NOMO-1 treated with DMSO at 0.1 percent for 48 hours (cell line): ENCODE measurements at regions not wholly inside any gene's neighbourhood (a gene's known extent, or its start where the extent isn't known, plus 50 kb on each side); places are given as distances from the start of the nearest gene placed in this dataset.
A peak's percentile ranks its signal among the peaks of the same experiment; 100 is the strongest.

ENCODE experiments used
- DNase-seq: peaks from one replicate; lab custom pipeline; 2025; ENCODE audit not compliant: unreplicated experiment; lab: John Stamatoyannopoulos, UW

DNA sequence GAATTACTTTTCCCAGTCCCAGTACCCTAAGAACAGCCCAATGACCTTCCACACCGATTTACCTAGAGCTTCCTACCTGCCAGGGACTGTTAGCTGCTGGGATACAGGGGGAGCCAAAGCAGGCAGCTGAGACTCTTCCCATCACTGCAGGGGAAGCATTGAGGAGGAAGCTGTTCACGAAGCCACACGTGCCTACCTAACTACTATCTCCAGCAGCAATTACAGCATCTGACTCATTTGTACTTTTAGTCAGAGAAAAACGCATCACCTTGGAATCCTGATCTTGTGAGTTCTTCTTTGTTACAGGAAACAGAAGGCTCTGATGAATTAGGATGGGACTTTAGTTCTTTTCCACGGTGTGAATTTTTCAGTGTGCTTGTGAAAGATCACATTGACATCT, 113.7 kb upstream of the DHX40 start:
- DNase-seq, result no peak

DNA sequence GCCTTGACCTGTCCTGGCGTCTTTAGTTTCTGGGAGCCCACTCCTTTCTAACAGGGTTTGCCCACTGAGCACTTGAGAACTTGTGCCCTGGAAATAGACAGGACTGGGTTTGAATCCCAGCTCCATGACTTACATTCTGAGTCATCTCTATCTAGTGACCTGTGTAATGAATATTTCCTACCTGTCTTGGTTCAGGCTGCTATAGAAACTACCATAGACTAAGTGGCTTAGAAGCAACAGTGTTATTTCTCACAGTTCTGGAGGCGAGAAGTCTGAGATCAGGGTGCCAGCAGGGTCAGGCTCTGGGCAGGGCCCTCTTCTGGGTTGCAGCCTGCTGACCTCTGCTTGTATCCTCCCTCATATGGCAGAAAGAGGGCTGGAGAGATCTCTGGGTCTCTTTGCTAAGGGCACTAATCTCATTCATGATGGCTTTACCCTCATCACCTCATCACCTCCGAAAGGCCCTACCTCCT, 110.7 kb upstream of the DHX40 start:
- DNase-seq, result no peak

DNA sequence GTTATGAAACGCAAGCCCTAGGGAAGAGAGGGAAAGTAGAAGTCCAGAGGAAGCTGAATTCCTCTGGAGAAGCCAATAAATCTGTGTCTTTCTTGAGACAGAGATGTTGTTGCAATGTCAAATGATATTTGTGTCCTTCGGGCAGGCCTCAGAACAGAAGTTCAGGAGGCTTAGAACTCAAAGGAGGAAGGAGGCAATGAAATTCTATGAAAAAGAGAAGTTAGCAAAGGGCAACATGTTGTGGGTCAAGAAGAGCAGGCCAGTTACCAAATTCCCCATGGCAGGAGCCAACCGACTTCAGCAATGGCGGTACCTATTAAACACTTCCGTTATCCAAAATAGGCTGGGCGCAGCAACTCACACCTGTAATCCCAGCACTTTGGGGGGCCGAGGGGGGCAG, 109.0 kb upstream of the DHX40 start:
- DNase-seq, result peak; percentile 84

DNA sequence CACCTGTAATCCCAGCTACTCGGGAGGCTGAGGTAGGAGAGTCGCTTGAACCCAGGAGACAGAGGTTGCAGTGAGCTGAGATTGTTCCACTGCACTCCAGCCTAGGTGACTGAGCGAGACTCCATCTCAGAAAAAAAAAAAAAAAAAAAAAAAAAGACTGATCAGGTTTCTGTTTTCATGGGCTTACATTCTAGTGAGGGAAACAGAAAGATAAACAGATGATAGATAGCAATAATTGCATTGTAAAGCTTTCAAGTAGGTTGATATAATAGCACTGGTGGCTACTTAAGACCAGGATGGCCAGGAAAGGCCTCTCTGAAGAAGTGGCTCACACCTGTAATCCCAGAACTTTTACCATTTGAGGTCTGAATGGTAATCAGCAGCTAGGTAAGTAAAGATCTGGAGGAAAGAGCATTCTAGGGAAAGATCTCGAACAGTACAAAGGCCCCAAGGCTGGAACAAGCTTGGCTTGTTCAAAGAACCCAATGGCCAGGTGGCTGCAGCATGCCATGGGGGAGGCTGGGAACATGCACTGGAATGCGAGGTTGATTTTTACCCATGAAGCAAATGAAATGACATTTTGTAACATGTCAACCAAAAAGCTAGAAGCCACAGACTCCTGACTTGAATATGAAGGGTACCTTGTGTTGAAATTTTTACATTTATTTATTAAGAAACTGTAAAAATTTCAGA, 108.3 kb upstream of the DHX40 start:
- no peak for DNase-seq

- DNase-seq, result no peak
Observed at GRCh38 chr17:59462385-59462784, 103.0 kb upstream of the DHX40 start.

GRCh38 chr17:59464246-59464645, 101.2 kb upstream of the DHX40 start:
- DNase-seq, result no peak

DNA sequence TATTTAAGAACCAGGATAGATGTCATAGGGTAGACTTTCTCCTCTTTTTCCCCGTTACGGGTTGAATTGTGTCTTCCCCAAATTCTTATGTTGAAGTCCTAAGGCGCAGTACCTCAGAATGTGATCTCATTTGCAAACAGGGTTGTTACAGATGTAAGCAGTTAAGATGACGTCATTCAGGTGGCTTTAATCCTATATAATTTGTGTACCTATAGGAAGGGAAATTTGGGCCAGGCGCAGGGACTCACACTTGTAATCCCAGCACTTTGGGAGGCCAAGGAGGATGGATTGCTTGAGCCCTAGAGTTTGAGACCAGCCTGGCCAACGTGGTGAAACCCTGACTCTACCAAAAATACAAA, 99.5 kb upstream of the DHX40 start:
- DNase-seq, result no peak

- no peak for DNase-seq
Observed at GRCh38 chr17:59466946-59467801, 98.2 kb upstream of the DHX40 start.

DNA sequence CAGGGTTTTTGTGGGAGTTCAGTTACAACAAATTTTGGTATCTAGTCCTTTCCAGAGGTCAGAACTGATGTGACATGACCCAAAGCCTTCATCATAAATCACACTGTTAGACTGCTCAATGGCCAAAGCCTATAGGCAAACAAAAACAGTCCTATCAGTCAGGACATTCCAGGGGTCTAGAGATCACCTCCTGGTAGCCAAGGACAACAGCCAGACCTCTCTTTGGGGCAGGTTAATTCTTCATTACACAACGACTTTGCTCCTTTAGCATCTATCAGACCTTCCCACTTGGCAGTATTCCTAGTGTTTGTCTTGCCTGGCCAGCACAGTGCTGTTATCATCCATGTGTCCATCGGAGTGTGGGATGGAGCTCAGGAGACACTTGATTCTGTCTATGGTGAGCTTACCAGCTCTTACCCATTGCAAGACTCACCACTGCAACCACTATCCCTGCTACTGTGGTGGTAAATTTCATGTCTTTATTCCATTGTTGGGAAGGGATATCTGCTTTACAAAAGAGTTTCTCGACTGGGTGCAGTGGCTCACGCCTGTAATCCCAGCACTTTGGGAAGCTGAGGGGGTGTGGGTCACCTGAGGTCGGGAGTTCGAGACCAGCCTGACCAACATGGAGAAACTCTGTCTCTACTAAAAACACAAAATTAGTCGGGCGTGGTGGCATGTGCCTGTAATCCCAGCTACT, 95.5 kb upstream of the DHX40 start:
- DNase-seq, result no peak

GRCh38 chr17:59470624-59471297, 94.6 kb upstream of the DHX40 start:
- no peak for DNase-seq

DNA sequence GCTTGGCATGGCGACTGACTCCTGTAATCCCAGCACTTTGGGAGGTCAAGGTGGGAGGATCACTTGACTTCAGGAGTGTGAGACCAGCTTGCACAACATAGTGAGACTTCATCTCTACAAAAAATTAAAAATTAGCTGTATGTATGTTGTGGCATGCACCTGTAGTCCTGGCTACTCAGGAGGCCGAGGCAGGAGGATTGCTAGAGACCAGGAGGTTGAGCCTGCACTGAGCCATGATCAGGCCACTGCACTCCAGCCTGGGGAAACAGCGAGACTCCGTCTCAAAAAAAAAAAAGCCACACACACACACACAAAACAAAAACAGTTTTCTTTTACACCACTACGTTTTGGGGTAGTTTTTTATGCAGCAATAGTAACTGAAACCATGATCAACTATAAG, 89.0 kb upstream of the DHX40 start:
- DNase-seq, result no peak

DNA sequence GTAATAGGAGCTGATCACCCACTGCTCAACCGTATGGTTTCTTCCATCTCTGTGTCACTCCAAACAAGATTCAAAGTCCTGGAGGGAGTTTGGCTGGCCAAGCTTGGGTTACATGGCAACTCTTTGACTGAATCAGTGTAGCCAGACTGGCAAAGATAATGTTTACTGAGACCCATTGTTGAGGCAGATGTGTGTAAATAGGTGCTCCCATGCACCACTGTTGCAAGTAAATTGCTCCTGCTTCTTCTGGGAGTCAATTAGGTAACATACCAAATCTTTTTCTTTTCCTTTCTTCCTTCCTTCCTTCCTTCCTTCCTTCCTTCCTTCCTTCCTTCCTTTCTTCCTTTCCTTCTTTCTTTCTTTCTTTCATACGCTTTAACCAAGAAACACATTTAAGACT, 86.3 kb upstream of the DHX40 start:
- no peak for DNase-seq

GRCh38 chr17:59483860-59484259, 81.5 kb upstream of the DHX40 start:
- peak; percentile 9 for DNase-seq

- DNase-seq, result no peak
Observed at GRCh38 chr17:59485015-59485414, 80.4 kb upstream of the DHX40 start.

- no peak for DNase-seq
Observed at GRCh38 chr17:59485946-59486345, 79.5 kb upstream of the DHX40 start.

- no peak for DNase-seq
Observed at GRCh38 chr17:59487161-59487873, 78.1 kb upstream of the DHX40 start.

GRCh38 chr17:59488805-59489204, 76.6 kb upstream of the DHX40 start:
- DNase-seq, result no peak

GRCh38 chr17:59490216-59490615, 75.2 kb upstream of the DHX40 start:
- DNase-seq, result no peak

- no peak for DNase-seq
Observed at GRCh38 chr17:59491353-59492090, 73.9 kb upstream of the DHX40 start.

GRCh38 chr17:59492091-59492451, 73.3 kb upstream of the DHX40 start:
- DNase-seq, result no peak
